ENCODE measurements at regions not wholly inside any gene's neighbourhood (a gene's known extent, or its start where the extent isn't known, plus 50 kb on each side); places are given as distances from the start of the nearest gene placed in this dataset.
"Not testable (repeated sequence)": the region's sequence is repeated elsewhere in the genome, so short reads cannot be mapped to it uniquely, and the experiment has no call there.

DNA sequence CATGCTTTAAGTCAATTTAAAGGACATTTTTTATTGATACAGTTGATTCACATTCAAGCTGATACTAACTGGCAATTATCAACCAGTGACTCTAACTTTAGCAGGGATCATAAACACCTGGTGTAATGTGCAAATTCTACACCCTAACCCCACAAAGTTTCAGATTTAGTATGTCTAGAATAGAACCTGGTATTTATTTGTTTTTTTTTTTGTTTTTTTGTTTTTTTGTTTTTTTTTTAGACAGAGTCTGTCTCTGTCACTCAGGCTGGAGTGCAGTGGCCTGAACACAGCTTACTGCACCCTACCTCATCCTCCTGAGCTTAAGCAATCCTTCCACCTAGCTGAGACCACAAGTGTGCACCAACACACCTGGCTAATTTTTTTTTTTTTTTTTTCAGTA, 311.2 kb upstream of the SEMA6A start:
- DNase-seq (ENCODE audit: low spot score): no peak

DNA sequence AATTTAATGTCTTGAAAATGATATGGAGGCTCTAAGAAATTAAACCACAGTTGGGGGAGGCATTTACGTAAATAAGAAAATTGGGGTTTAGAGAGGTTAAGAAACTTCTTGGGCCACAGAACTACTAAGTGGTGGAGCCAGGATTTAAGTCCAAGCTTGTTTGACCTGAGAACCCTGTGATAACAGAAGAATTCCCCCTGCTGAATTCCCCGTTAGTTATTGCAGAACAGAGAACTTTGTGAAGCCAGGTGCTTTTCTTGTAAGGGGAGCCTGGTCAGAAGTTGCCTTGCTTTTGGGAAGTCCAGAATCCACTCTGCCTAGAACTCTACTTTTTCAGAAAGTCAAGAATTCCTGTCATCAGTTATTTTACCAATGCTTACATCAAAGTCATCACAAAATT, 309.3 kb upstream of the SEMA6A start:
- DNase-seq (ENCODE audit: low spot score): no peak

DNA sequence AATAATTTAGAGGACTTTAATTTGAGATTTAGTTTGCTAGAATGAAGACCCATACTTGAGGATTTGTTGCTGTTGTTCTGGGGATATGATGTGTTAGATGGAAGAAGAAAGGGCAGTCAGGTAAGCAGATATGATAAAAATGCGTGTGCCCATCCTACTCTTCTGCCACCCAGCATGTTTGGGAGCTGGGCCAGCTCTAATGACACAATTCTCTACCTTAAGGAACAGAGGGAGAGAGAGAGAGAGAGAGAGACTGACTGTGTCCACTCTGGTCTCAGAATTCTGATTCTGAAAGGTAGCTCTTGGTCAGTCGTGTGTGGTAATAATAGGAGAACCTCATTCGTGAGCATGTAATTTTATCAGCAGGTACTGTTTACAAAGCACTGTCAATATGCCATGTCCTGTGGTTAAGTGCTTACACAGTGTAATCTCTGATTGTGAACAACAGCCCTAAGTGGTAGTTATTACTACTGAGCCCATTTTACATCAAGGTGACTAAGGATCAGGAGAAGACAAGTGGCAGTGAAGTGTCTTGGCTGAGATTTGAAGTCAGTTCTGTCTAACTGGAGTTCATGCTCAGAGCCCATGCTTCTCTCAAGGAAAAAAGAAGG, 307.4 kb upstream of the SEMA6A start:
- no peak for DNase-seq (ENCODE audit: low spot score)

DNA sequence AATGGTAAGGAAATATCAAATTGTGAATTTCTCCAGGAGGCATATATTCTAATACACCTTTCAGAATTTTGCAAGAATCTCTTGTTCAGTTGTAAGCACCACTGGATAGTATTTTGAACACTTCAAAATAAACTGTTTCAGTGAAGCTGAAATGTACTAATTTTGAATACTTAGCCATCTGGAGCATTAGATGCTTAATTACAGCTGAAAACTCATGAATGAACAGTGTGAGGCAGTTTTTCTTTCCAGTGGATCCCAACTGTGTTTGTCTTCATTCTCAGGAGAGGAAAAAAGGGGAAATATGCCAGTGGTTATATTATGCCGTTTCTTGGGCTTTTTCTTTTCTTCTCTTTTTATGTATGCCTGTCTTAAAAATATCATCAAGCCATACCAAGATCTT, 306.0 kb upstream of the SEMA6A start:
- DNase-seq (ENCODE audit: low spot score): no peak

DNA sequence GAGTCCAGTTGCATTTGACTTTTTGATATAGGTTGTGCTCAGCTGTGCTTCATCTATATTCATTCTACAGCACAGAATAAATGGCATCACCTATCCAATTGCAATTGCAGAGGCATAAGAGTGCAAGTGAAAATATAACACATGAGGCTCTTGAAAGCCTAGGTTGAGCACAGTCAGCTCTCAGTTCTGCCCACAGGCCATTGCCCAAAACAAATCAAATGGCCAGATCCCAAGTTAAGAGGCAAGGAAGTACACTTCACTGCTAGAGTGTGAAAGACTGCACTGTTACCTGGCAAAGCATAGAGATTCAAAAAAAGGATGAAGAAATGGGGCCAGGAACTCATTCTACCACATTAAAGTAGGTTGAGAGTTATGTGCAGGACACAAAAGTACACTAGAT, 305.5 kb upstream of the SEMA6A start:
- no peak for DNase-seq (ENCODE audit: low spot score)

DNA sequence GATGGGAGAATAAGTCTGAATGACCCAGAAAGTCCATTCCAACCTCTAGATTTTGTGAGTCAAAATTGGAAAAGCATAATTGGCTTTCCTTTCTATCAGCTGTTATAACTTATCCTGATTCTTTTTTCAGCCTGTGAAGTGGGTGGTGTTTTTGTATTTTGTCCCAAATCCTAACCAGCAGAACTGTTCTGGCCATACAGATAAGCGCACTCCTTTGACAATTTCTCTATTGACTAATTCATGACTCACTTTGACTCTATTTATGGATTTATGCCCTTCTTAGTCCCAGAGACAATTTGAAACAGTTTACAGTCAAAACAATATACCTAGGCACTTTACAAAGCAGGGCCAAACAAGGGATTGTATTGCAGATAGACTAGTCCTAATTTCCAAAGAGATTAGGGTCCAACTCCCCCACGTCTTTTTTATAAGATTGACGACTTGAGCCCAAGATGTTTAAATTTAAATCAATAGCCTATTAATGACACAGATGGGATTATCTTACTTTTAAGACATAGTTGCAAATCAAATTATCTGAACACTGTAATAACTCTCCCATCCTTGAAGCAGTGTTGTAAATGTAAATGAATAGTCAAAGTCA, 301.7 kb upstream of the SEMA6A start:
- DNase-seq (ENCODE audit: low spot score): no peak

DNA sequence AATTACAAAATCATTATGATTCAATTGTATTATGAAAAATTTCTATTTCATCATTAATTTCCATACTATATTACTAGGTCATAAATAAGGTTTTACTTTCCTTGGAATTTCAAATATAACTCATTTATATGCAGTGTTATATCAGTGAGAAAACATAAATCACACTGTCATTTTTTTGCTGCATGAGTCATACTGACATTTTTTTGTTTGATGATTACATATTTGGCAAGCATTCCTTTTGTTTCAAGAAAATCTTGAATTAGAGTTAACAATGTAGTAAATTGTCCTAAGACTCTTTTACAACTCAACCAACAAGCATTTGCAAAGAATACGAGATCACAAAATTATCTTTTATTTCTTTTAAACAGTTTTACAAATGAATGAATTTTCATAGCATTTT, 298.4 kb upstream of the SEMA6A start:
- no peak for DNase-seq (ENCODE audit: low spot score)

DNA sequence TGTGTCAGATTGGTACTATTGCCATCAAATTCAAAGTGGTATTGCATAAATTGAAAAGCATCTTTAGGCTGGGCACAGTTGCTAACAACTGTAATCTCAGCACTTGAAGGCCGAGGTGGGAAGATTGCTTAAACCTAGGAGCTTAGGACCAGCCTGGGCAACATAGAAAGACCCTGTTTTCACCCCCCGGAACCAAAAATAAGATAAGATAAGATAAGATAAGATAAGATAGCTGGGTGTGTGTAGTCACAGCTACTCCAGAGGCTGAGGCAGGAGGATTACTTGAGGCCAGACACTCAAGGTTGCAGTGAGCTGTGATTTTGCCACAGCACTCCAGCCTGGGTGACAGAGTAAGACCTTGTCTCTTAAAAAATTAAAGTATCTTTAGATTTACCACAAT, 297.9 kb upstream of the SEMA6A start:
- DNase-seq (ENCODE audit: low spot score): no peak

DNA sequence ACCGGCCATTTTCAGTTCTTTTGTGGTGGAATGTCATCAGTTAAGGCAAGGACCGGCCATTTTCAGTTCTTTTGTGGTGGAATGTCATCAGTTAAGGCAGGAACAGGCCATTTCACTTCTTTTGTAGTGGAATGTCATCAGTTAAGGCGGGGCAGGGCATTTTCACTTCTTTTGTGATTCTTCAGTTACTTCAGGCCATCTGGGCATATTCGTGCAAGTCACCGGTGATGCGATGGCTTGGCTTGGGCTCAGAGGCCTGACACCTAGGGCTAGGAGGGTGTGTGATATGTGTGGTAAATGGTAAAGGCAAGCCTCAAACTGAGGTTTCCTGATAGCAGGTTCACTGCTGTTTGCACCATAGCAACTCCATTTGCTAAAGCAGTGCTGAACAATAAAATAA, 293.2 kb upstream of the SEMA6A start:
- not testable (repeated sequence) for DNase-seq (ENCODE audit: low spot score)

DNA sequence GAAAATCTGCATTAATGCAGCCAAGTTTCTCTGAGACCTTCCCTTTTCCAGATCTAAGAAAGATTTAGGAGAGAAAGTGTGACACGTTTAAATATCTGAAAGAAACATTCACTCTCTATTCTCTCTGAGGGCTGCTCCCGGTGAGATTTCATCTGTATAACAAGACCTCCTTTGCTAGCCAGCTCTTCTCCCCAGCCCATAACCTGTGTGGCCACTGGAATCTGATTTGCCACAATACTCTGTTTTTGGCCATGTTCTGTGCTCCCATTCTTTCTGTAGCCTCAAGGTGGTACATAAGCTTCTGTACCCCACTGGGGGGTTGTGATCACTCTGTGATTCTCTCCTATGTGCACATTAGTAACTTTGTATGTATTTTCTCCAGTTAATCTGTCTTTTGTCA, 291.0 kb upstream of the SEMA6A start:
- DNase-seq (ENCODE audit: low spot score): no peak

DNA sequence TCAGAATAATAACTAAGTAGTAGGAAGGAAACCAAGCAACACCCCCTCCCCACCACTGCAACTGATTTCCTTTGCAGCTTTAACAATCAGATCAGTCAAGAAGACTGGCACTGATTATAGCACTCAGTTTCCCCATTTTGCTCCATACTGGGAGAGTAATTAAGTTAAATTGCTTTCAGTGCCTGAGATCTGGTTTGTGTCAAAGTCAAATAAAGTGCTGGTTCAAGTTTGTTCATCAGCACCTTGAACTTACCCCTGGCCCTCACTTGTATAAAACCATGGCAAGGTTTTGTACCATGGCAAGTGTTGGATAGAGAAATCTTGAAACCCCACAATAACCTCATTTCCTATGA, 290.2 kb upstream of the SEMA6A start:
- DNase-seq (ENCODE audit: low spot score): no peak

DNA sequence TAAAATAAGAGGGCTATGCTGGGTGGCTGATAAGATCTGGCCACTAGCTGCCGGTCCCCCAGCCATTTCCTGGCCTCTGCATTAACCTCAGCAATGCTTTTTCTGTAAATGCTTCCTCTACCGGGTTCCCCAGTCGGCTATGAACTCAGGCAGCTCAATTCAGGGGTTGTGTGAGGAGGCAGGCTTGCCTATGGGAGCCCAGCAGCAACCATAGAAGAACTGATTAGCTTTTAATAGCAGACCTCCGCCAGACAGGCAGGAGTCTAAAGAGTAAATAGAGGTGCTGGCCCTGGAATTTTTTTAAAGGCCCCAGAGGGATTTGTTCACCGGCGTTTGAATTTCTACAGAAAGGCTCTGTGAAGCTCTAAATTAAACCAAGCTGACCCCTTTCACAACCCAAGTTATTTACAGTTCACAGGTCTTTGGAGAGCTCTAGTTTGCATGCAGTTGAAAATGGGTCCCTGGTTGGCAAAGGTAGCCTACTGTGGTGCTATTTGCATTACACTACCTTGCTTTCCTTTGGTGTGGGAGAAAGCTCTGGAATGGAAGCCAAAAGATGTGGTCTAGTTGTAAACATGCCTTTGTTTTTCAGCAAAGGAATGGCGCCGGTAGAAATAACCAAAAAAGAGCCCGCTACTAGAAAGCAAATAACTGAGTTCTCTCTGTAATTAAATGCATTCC, 289.7 kb upstream of the SEMA6A start:
- DNase-seq (ENCODE audit: low spot score): no peak

DNA sequence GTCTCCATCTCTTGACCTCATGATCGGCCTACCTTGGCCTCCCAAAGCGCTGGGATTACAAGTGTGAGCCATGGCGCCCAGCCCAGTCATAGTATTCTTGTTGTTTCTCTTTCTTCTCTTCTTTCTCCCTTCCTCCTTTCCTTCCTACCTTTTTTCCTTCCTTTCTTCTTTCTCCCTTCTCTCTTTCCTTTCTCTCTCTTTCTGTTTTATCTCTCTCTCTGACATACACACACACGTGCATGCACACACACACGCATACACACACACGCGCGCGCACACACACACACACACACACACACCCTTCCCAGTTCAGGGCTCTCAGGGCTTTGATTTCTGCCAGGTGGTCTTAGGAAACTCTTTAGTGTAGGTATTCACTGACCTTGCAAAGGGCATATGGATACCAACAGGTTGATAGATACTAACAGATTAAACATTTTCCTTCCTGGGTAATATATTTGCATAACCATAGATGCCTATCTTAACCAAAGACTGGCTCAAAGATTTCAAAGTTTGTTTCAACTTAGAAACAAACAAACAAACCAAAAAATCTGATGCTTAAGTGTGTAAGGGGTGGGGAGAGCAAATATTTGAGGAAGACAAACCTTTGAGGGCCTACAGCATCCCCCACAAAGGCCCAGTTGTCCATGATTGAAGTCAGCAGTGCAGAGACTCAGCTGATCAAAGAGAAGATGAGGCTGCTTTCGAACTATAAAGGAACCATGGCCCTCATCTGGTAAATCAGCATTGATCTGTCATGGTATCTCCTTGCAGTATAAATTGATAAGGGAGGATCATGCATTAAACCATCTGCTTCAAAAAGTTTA, 288.2 kb upstream of the SEMA6A start:
- DNase-seq (ENCODE audit: low spot score): no peak

DNA sequence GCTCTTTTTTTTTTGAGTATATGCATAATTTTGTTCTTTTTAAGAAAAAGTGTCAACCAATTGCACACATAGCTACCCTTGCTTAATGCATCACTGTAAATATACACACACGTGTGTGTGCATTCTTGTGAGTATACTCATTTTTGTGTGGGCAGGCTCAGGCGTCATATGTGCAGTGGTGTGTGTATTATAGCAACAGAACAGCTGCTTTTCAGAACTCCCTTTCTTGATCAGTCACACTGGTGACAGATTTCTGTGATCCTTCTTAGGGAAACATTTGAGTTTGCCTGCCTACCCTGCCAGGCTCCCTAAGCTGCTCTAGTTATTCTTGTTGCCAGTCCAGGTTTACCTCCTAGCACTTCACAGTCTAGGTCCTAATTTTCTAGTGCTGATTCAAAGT, 287.0 kb upstream of the SEMA6A start:
- no peak for DNase-seq (ENCODE audit: low spot score)

DNA sequence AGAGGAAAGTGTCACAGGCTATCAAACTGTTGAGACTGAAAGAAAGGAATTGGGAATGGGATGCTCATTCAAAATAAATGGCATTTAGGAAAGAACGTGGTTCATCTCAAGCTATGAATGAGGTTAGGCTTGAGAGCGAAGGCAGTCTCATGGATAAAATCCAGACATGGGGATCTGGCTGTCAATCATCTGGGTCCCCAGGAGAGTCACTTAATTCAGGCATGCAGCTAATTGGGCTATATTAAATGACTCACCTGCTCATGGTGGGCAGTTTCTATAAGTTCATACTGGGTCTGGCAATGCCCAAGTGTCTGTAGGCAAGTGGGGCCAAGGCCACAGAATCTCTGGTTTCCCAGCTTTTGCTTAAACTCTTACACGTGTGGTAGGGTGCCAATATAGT, 286.5 kb upstream of the SEMA6A start:
- no peak for DNase-seq (ENCODE audit: low spot score)

DNA sequence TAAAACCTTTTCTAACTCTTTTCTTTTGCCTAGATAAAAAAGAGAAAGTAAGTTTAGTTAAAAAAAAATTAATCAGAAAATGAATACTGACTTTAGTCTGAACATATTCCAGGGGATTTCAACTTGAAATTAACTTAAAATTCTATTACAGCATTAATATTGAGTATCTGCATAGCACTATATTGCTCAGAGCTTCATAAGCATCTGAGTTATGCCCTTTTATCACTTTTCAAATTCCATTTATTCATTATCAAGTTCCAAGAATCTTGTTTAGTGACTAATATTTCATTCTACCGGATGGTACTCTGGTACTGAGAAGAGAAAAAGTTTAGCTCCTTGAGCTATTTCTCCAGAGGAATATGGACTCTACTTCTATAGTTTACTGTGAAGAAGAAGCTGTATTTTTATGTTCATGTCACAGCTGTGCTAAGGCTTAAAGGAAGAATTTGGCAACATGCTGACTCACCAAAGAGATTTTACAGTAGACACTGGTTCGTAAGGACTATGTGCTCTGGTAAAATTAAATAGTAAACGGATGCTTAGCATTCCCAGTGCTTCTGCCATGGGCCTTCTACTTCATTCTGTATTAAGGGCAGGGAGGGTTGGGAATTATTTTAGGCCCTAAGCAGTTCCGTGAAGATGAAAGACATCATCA, 285.2 kb upstream of the SEMA6A start:
- DNase-seq (ENCODE audit: low spot score): no peak

DNA sequence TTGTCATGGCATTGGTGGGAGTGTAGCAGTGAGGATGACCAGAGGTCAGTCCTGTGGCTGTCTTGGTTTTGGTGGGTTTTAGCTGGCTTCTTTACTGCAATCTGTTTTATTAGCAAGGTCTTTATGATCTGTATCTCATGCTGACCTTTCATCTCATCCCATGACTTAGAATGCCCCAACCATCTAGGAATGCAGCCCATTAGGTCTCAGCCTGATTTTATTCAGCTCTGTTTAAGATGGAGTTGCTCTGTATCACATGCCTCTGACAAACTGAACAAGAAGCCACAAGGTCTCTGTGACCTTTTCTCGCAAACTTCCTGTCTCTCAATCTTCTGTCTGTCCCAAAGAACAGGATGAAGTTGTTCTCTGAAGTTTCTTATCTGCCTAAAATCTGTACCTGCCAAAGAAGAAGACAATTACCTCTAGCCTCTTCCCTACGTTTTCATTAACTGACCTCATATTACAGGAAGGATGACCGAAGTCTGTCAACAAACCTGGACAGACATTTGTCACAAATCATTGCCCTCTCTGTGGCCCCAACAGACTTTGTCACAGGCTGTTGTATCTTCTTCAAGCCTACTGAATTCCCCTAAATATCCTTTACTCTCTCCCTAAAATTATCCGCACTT, 284.2 kb upstream of the SEMA6A start:
- no peak for DNase-seq (ENCODE audit: low spot score)

DNA sequence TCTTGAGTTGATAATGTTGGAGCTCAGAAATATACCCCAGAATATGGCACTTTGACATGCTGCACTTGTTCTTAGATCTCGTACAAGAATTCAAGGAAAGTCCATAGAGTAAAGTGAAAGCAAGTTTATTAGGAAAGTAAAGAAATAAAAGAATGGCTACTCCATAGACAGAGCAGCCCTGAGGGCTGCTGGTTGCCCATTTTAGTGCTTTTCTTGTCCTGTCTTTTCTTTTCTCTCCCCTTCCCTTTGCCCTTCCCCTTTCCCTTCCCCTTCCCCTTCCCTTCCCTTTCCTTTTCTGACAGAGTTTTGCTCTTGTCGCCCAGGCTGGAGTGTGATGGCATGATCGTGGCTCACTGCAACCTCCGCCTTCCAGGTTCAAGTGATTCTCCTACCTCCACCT, 283.4 kb upstream of the SEMA6A start:
- not testable (repeated sequence) for DNase-seq (ENCODE audit: low spot score)

DNA sequence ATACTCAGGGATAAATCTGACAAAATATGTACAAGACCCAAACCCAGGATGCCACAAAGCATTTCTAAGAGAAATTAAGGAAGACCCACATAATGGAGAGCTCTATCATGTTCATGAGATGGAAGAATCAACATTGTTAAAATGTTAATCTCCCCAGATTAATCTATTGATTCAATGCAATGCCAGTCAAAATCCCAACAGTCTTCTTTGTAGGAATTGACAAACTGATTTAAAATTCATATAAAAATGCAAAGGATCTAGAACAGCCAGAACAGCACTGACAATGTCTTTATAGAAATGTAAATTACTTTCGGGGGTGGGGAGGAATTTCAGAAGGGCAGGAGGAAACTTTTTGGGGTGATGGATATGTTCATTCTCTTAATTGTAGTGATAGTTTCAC, 281.6 kb upstream of the SEMA6A start:
- no peak for DNase-seq (ENCODE audit: low spot score)

DNA sequence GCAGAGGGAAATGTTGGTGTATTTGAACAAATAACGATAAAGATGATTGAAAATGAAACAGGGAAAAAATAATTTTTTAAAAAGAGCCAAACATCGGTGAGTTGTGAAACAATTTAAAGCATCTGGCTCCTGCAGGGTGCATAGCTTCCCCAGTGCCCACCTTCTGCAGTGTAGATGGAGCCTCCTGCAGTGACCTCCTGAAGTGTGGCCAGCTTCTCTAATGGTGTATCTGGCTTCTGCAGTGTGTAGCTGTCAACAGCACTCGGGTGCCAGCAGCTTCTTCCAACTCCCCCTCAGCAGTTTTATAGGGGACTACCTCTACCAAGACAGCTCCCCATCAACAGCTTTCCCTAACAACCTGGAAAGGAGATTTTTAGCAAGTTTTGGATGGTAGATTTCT, 279.4 kb upstream of the SEMA6A start:
- no peak for DNase-seq (ENCODE audit: low spot score)

DNA sequence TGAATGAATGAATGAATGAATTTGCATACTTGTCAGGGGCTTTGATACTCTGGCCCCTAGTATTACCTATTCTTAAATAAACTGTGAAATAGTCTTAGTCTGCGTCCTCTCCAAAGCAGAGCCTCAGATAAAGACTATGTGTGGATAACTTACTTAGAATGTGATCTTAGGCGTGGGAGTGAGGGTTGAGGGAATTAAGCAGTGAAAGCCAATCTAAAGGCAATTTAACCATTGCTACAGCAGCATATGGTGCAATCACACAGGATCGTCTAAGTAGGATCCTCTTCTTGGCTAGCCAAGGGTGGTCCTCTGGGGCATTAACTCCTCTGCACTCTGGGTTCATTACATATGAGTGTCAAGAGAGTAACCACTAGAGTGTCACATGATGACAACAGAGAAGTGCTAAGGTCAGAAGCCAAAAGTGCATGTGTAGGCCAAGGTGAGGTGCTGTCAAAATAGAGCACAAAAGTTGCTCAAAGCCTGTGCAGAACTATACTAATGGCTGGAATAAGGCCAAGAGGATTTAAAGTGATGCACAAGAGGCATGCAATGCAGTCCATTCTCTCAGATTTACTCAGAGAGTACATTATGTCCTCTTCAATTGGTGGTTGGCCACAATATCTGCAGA, 274.4 kb upstream of the SEMA6A start:
- no peak for DNase-seq (ENCODE audit: low spot score)

DNA sequence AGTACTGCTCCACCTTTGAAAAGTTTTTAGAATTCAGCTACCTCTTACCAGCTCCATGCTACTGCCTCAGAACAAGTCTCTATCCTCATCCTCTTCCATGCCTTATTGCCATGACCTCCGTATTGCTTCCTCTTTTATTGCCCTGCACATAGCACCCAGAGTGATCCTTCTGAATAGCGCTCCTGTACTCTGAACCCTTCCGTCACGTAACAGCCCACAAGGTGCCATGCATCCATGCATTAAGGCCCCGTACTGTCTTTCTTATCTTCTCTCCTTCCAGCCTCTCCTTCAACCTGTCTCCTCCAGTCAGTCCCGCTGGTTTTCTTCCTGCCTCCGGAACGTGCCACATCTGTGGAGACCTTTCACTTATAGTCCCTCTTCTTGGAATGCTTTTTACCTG, 273.3 kb upstream of the SEMA6A start:
- no peak for DNase-seq (ENCODE audit: low spot score)
